Hematopoietic multipotent progenitor cell treated with erythropoietin and hydrocortisone succinate and interleukin-3 and kit ligand, for 15 days (in vitro differentiated cells): ENCODE measurements at regions not wholly inside any gene's neighbourhood (a gene's known extent, or its start where the extent isn't known, plus 50 kb on each side); places are given as distances from the start of the nearest gene placed in this dataset.
"Not testable (repeated sequence)": the region's sequence is repeated elsewhere in the genome, so short reads cannot be mapped to it uniquely, and the experiment has no call there.

ENCODE experiments used
- DNase-seq: peaks from one replicate; pipeline ENCODE4 v3.0.0-alpha.2; 2015; ENCODE audit warnings: low spot score

- DNase-seq = no peak
Measured at GRCh38 chr18:34480162-34480700, 229.9 kb upstream of the DTNA start.

DNA sequence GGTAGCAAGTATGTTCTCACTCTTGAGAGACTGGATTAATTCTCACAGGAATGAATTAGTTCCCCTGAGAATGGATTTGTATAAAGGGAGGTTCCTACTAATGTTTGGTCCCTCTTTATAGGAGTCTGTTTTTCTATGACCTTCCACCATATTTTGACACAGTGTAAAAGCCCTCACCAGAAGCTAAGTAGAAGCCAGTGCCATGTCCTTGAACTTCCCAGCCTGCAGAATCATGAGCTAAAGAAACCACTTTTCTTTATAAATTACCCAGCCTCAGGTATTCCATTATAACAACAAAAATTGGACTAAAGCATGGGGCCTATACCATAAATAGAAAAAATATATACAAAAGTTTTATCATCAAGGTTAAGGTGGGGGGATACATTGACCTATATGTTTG lies 227.9 kb upstream of the DTNA start:
- DNase-seq = no peak

- DNase-seq = no peak
Measured at GRCh38 chr18:34483198-34483597, 226.9 kb upstream of the DTNA start.

DNA sequence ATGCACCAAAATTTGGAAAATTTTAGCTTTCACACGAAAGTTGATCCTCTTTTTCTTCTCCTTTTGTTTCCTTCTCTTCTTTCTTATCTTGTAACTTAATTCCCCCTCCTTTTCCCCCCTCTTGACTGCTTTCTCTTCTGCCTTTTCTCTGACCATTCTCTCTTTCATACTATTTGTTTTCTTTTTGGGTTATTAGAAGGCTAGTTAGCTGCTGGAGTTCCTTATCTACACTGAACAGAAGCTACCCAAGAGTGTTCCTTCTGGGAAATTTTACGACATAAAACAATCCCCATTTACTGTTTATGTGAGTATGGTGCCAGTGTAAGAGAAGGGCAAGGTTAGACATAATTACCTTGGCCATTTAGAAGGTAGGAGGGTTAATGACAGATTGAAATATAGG lies 218.4 kb upstream of the DTNA start:
- no peak for DNase-seq

GRCh38 chr18:34492652-34493051 lies 217.4 kb upstream of the DTNA start:
- no peak for DNase-seq

DNA sequence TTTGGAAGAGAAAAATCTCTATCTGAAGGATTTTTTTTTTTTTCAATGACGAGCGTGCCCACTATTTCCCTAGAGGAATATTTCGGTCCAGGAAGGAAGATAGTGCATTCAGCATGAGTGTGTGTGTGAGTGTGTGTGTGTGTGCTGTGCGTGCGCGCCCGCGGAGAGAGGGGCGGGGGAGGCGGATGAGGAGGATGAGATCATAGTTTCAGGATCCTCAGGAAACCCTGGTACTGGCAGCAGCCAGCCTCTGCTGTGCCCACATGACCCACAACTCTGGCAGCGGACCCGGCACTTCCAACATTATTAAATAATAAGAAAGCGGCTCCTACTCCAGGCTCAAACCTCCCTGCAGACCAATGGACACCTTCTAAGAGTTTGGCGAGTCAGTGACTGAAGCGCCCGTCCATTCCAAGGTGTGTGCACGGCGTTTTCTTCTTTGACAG lies 217.0 kb upstream of the DTNA start:
- DNase-seq = no peak

GRCh38 chr18:34493566-34494358 lies 216.3 kb upstream of the DTNA start:
- no peak for DNase-seq

DNA sequence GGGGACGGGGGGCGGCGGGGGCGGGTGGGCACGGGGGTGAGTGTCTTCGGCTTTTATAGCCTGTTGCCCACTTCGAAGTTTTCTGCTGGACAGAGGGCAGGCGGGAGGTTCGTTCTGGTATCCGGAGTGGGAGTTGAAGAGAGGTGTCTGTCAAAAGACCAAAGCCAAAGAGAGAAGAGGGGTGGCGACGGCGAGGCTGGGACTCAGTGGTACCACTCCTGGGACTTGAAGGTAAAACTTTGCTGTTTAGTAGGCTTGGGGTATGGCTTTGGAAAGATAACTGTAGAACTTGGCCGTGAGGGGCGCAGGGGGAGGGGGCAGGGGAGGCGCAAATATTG lies 215.8 kb upstream of the DTNA start:
- no peak for DNase-seq

DNA sequence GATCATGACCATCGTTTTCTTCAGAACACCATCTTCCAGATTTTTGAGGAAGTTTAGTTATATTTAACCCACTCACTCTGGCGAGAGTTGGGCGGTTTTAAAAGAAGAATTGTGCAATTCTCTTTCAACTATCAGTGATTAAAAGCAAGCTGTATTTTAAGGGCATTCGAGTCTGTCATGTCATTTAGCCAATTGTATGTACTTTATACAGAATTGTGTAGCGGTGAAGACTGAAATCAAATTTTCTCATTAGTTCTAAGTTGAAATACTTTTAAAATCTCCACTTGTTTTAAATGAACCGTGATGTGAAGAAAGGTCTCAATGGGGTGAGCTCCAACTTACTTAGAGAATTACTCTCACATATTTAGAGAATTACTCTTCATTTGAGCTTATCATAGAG lies 214.6 kb upstream of the DTNA start:
- DNase-seq = no peak

- DNase-seq = no peak
Measured at GRCh38 chr18:34501553-34501952, 208.5 kb upstream of the DTNA start.

GRCh38 chr18:34506198-34506597 lies 203.9 kb upstream of the DTNA start:
- no peak for DNase-seq

- DNase-seq = no peak
Measured at GRCh38 chr18:34509163-34509562, 200.9 kb upstream of the DTNA start.

- no peak for DNase-seq
Measured at GRCh38 chr18:34509879-34510586, 200.1 kb upstream of the DTNA start.

DNA sequence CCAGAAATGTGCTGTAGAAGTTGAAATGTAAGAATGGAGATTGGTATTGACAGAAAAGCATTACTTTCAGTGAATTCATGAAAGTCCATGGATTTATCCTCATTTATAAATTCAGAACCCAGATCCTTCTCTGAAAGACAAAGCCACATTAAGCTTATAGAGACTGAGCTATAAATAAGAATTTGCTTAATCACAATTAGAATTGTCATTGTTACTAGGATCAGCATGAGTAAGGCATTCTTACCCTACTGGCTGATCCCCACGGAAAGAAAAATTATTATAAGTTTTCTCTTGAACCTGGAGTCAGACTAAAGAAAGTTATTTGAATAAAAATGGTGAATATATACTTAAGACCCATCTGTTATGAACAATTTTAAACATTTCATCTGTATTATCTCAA lies 199.2 kb upstream of the DTNA start:
- DNase-seq = no peak

GRCh38 chr18:34511435-34511834 lies 198.7 kb upstream of the DTNA start:
- no peak for DNase-seq

DNA sequence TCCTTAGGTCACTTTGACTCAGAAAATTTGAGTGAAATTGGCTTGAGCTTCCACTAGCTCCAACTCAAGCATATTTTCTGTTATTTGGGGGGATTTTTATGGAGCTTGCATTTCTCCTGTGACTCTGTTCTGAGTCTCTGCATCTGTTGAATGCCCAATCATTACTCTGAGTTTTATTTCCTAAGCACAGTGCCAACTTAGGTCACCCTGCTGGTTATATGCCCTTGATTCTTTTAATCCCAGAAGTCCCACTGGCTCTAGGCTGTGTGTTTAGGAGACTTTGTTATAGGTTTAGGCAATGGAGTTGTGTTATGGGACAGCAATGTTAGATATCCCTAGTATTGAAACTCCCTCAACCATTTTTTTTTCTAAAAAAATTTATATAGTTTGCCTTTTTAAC lies 198.2 kb upstream of the DTNA start:
- no peak for DNase-seq

DNA sequence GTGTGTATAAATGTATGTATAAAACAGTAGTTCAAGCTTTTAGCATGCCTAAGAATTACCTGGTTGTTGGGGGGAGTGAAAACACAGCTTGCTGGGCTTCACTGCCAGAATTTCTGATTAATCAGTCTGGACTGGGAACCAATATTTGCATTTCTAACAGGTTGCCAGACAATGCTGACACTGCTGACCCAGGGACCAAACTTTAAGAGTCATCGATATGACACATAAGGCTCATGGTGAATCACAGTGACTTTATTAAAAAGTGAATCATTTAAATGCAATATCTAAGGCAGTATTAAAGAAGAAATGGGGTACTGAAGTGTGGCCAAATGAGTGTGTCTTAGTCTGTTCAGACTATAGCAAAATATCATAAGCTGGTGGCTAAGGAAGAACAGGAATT lies 195.9 kb upstream of the DTNA start:
- DNase-seq = no peak

DNA sequence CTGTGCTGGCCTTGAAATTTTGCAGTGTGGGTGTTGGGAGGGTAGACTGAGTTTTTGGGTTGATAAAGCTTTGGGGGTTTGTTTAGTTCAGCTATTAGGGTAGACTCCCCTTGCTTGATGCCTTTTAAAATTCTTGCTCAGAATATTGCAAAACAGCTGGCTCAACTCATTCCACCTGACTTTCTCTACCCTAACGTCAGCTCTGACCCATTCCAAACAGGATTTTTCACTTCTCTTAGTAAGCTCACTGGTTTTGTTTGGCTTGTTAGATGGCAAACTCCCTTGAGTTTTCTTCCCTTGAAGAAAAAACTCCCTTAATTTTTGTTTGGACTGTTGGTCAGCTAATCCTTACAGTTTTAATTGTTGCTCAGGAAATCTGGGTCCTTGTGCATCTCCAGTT lies 195.1 kb upstream of the DTNA start:
- no peak for DNase-seq

GRCh38 chr18:34516355-34516754 lies 193.7 kb upstream of the DTNA start:
- not testable (repeated sequence) for DNase-seq

DNA sequence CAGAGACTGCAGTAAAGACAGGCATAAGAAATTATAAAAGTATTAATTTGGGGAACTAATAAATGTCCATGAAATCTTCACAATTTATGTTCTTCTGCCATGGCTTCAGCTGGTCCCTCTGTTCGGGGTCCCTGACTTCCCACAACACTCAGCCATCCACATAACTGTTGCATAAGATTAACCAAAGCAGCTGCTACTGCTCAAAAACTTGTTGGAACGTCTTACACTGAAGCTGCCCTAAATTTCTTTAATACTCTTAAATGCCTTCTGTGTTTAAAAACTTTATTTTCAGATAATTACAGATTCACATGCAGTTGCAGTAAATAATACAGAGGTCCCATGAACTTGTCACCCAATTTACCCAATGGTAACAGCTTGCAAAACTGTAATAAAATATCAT lies 193.1 kb upstream of the DTNA start:
- DNase-seq = not testable (repeated sequence)

DNA sequence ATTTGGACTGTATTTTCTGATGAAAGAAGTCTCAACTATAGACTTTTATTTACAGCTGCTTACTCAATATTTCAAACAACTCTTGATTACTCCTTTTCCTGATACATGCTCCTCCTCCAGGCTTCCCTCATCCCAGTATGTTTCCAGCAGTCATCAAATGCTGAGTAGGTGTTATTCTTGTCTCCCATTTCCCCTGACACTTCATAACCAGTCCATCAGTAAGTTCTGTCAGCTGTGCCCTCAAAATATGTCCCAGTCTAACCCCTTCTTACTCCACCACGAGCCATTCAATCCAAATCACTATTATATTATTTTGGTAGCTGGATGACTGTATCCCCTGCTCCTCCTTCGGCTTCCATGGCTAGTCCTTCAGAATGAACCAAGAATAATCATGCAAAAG lies 189.1 kb upstream of the DTNA start:
- DNase-seq = no peak

DNA sequence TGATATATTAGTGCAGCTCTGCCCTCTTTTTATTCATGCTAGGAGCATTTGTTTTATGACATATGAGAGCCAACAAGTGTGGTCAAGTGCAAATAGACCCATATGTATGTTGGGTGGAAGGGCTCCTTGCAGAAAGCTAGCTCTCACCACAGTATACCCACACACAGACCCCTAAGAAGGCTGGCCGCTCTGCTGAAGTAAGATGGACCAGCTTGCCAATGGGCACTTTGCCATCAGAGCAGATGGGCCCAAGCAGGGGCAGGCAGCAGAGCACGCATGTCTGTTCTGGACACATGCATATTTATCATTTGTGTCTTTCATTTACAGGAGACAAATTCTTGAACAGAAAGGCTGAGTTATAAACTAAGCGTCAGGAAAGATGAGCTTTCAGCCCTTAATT lies 187.5 kb upstream of the DTNA start:
- no peak for DNase-seq

DNA sequence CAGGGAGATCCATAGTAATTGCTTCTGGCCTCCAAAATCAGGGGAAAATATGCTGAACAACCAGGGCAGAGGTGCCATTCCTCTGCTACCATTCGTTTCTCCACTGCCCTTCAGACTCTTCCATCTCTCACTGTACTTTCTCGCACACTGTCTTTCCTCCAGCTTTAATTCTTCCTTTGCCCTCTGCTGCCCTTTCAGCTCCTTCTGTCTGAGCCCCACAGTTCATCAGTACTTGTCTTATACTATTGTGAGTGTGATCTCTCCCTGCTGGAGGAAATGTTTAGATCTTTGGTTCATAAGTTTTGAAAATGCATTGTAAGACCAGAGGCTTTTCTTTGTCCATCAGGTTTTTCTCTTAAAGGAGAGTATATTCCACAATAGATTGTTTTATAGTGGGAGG lies 184.9 kb upstream of the DTNA start:
- no peak for DNase-seq

- no peak for DNase-seq
Measured at GRCh38 chr18:34528177-34528576, 181.9 kb upstream of the DTNA start.
